Keratinocyte (primary cell): ENCODE measurements at regions not wholly inside any gene's neighbourhood (a gene's known extent, or its start where the extent isn't known, plus 50 kb on each side); places are given as distances from the start of the nearest gene placed in this dataset.

ENCODE experiments used
- CTCF ChIP-seq, 3 experiments: IDR thresholded peaks in 1 of 3; conservative IDR thresholded peaks in 1 of 3; optimal IDR thresholded peaks in 1 of 3; 2 replicates in 2 of 3; 3 replicates in 1 of 3; pipeline versions ENCODE3 to v1.5.1; 2011; ENCODE audit warnings: low read length in 3 of 3, mild to moderate bottlenecking in 3 of 3, moderate library complexity in 2 of 3, control low read depth in 1 of 3, inconsistent platforms in 1 of 3; ENCODE audit not compliant: insufficient read depth in 2 of 3; ENCODE audit errors: extremely low read depth in 1 of 3
- EZH2 ChIP-seq: IDR thresholded peaks from one replicate; pipeline ENCODE4 v1.6.1; 2012; ENCODE audit warnings: inconsistent platforms, mild to moderate bottlenecking, low read length, moderate library complexity

GRCh38 chr2:147094077-147094476, 750.8 kb upstream of the ACVR2A start:
- TF ChIP-seq CTCF (optimal IDR thresholded peaks at IDR 0.05 in 1 of 3, IDR thresholded peaks at IDR 0.05 in 1 of 3, conservative IDR thresholded peaks at IDR 0.05 in 1 of 3; ENCODE audit: extremely low read depth in 1 of 3, insufficient read depth in 2 of 3, low read length in 3 of 3) = no peak
- TF ChIP-seq EZH2 = no peak
